ENCODE measurements at regions not wholly inside any gene's neighbourhood (a gene's known extent, or its start where the extent isn't known, plus 50 kb on each side); places are given as distances from the start of the nearest gene placed in this dataset.

- TF ChIP-seq POLR2A (IDR thresholded peaks at IDR 0.05) (no peak), CTCF (IDR thresholded peaks at IDR 0.05) (no peak), EP300 (IDR thresholded peaks at IDR 0.05) (no peak)
Measured at GRCh38 chr6:6918216-6918983, 189.4 kb upstream of the RREB1 start.
